HG02885 (cell line): ENCODE measurements at regions not wholly inside any gene's neighbourhood (a gene's known extent, or its start where the extent isn't known, plus 50 kb on each side); places are given as distances from the start of the nearest gene placed in this dataset.
"Not testable (repeated sequence)": the region's sequence is repeated elsewhere in the genome, so short reads cannot be mapped to it uniquely, and the experiment has no call there.

ENCODE experiments used
- ATAC-seq: cut with Tn5 transposase; IDR thresholded peaks from one replicate; pipeline ENCODE4 v1.9.1; 2021; ENCODE audit warnings: mild to moderate bottlenecking; ENCODE audit not compliant: unreplicated experiment, poor library complexity

DNA sequence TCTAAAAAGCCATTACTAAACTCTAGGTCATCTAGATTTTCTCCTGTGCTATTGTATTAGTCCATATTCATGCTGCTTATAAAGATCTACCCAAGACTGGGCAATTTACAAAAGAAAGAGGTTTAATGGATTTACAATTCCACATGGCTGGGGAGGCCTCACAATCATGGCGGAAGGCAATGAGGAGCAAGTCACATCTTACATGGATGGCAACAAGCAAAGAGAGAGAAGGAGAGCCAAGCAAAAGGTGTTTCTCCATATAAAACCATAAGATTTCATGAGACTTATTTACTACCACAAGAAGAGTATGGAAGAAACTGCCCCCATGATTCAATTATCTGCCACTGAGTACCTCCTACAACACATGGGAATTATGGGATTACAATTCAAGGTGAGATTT lies 69.6 kb upstream of the CCDC6 start:
- not testable (repeated sequence) for ATAC-seq

DNA sequence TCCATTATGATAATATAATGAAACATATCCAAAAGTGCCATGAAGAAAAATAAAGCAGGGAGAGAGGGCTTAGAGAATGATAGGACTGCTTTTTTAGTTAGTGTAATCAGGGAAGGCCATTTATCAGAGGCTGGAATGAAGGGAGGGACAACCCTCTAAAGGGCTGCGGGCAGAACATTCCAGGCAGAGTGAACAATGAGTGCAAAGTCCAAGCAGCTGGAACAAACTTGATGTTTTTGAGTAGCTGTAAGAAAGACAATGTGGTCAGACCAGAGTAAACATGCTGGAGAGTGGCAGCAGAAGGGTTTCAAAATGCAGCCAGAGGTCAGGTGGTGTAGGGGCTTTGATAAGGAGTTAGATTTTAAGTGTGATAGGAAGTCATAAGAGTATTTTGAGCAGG lies 65.6 kb upstream of the CCDC6 start:
- ATAC-seq: no peak

DNA sequence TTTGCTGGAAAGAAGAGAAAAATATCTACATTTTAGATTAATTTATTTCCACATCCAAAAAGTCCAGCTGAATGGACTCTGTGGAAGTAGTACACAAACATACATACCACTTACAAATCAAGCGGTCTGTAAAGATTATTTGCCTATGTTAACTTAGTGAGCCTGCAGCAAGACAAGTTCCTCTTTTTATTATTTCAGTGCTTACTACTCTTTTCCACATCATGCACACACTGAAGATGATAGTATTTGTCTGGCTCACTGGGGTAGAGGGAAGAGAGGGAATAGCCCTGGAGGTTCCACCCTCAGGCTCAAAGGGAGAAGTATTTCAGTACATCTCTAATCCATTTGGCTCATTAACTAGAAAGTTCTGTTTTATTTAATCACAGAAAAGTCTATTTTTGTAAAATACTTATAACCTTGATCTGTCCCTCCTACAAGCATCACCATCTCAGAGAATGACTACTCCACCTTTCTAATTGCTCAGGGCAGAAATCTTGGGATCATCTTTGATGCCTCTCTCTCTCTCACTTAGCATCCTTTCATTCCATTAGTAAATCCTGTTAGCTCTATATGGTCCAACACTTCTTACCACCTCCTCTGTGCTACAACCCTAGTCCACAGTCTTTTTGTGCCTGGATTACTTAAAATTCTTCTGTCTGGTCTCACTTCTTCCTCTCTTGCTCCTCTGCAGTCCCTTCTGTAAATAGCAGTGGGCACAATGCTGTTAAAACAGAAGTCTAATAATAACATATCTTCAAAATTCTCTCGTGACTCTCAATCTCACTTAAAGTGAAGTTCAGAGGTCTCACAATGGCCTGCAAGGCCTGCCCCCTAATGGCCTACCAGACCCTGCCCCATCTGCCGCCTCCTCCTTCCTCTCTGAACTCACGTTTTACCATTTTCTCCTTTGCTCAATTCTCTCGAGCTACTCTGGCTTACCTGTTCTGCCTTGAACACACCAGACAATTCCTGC lies 64.3 kb upstream of the CCDC6 start:
- peak; percentile 90 for ATAC-seq

DNA sequence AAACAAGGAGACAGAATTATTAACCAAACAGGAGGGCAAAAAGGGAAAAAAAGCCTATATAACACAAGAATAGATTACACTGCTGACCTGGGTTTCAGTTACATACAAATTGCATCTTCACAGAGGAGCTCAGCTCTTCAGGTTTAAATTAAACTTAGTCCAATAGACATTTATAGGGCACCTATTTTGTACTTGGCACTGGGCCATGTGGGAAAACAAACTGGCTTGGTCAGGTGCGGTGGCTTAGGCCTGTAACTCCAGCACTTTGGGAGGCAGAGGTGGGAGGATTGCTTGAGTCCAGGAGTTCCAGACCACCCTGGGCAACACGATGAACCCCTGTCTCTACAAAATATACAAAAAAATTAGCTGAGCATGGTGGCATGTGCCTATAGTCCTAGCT lies 62.3 kb upstream of the CCDC6 start:
- no peak for ATAC-seq

DNA sequence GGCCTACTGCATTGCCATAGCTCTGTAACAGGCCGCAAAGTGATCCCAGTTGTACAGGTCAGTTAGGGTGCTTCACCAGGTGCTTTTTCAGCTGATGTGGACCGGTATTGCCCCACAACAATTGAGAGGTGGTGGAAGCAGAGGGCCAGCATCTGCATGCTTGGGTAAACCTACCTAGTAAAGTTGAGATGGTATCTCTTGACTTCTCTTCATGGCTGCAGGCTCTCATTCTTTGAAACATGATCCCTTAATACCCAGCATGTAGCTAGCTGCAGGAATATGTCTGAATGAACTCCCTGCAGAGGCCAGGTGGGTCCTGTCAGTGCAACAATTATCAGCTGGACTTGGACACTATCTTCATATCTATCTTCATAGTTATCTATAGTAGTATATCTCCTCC lies 60.7 kb upstream of the CCDC6 start:
- ATAC-seq: no peak

DNA sequence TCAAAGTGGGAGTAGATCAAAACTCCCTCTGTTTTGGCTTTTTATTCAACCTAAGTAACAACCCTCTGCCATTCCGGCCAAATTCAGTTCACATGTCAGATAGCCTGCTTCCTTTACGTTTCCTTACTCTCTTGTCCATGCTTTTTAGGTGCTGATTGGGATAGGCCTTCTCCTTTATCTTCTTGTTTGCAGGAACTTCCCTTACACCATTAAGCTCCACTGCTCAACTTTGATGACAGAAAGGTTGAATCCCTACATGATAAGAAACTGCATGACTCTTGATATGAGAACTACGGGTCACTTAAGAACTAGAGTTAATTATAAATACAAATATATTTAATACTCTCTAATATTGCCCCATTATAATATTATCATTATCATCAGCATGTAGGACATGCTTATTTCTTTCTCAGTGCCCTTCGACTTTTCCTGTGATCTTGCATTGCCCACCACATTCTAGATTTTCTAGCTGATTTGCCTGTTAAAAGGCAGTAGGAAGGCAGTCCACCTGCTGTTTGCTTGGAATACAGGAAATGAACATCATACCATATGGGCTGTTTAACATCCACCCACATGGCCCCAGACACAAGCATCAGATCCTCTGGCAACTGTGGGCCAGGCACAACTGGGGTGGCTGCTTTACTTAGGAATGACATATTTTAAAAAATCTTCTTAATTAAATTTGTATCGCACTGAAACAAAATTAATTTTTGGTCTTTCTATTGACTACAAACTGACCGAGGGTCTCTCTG lies 59.7 kb upstream of the CCDC6 start:
- ATAC-seq: no peak

DNA sequence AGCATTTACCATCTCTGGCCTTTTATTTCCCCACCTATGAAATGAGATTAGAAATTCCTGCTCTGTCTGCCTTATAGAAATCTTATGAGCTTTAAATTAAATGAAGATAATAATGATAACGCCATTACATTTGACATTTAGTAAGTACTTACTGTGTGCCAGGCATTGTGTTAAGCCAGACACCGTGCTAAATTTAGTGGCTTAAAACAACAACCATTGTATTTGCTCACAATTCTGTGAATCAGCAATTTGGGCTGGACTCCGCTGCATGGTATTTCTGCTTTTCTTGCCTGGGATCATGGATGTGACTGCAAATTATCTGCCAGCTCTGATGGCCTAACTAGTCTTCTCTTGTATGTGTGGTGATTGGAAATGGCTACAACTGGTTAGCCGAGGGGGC lies 56.4 kb upstream of the CCDC6 start:
- no peak for ATAC-seq

DNA sequence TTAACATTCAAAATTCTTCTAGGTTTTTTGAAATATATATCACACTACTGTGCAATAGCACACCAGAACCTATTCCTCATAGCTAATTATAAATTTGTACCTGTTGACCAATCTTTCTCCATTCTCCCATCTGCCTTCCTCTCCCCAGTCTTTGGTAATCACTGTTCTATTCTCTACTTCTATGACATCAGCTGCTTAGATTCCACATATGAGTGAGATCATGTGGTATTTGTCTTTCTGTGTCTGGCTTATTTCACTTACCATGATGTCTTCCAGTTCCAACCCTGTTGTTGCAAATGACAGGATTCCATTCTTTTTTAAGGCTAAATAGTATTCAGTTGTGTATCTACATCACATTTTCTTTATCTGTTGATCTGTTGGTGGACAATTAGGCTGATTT lies 54.4 kb upstream of the CCDC6 start:
- no peak for ATAC-seq

DNA sequence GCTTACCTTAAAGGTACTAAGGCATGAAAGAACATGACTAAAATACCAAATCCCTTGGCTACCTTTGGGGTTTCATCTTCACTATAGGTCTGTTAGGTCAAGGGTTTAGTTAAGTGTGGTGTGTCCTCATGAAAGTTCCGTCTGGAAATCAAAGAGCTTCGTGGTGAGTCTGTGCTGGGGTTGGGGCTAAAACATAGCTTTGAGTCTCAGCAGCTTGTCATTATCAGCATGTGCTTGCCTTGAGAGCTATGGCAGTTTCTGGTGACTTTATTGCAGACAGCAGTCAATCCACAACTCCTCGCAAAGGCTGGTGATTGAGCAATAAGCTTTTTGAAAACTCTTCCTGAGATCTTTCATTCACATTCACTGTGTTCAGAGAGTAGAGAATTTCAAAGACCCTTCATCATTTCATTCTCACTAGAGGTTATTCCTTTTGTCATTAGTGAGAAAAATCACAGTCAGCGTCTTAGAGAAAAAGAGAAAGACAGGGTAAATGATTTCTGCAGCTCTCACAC lies 53.2 kb upstream of the CCDC6 start:
- no peak for ATAC-seq

DNA sequence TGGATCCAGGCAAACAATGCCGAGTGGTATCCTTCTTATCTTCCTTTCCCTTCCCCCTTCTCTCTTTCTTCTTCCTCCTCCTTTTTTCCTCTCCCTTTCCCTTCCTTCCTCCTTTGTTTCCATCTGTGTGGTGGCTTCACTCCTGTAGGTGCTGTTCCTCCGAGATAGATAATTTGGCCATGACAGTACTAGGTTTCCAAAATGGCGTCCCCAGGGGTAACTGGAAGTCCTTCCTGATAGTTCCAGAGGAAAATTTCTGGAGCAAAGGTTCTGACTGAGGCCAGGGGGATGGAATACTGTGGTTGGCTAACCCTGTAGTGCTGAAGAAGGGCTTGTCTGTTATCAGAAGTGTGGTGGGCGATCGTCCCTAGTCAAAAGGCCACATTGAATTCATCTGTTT lies 52.5 kb upstream of the CCDC6 start:
- no peak for ATAC-seq

DNA sequence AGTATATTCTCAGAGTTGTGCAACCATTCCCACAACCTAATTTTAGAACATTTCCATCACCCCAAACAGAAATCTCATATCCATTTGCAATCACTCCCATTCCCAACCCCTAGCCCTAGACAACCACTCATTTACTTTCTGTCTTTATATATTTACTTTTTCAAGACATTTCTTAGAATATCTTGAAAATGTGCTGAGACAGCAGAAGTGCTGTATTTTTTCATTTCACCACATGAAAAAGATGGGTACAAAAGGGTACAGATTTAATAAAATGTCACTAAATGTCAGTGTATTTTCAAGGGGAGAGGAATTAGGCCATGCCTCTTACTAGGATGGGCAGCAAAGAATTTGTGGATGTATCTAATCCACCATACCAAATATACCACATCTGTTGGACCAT lies 51.6 kb upstream of the CCDC6 start:
- ATAC-seq: no peak
